ENCODE measurements at regions not wholly inside any gene's neighbourhood (a gene's known extent, or its start where the extent isn't known, plus 50 kb on each side); places are given as distances from the start of the nearest gene placed in this dataset.

GRCh38 chr9:81321551-81321950, 367.8 kb downstream of the TLE1 start:
- H3K23me2 ChIP-seq (ENCODE audit: low read depth, low read length), result no peaks in the 10 kb centered on the region; the same call in 1 of the 2 replicates
- no peaks in the 10 kb centered on the region for H3K79me2 ChIP-seq (ENCODE audit: control insufficient read depth in 1 of 2, insufficient read depth in 2 of 2, low read length in 2 of 2)
- H4K8ac ChIP-seq (ENCODE audit: extremely low read depth, insufficient read depth, low read length), result no peak overlapping the region
- no peak overlapping the region for H2AFZ ChIP-seq (ENCODE audit: low read length)
- no peak for TF ChIP-seq TEAD4 (IDR thresholded peaks at IDR 0.05; ENCODE audit: low read depth, low read length)
- TF ChIP-seq ZNF274 (IDR thresholded peaks at IDR 0.05; ENCODE audit: borderline replicate concordance, extremely low read depth, low read length), result no peak
- no peak for TF ChIP-seq CREB1 (IDR thresholded peaks at IDR 0.05)
- no peak for TF ChIP-seq SIRT6 (IDR thresholded peaks at IDR 0.05; ENCODE audit: low read length)
- no peak for TF ChIP-seq CTCF (IDR thresholded peaks at IDR 0.05; ENCODE audit: control extremely low read depth in 1 of 3, insufficient read depth in 1 of 3, low read depth in 1 of 3, low read length in 3 of 3)
- no peak for TF ChIP-seq ASH2L (IDR thresholded peaks at IDR 0.05; ENCODE audit: low read length)
- no peak for TF ChIP-seq JUND (IDR thresholded peaks at IDR 0.05; ENCODE audit: low read length)
- no peak for TF ChIP-seq EGR1 (IDR thresholded peaks at IDR 0.05; ENCODE audit: borderline replicate concordance, low read depth, low read length)
- TF ChIP-seq SP1 (IDR thresholded peaks at IDR 0.05; ENCODE audit: low read depth, low read length), result no peak
- no peak for TF ChIP-seq CHD1 (IDR thresholded peaks at IDR 0.05; ENCODE audit: low read depth, low read length)
- H3K27ac ChIP-seq (ENCODE audit: low read depth, low read length), result no peak overlapping the region
- no peaks in the 10 kb centered on the region for H3K4me1 ChIP-seq (replicated peaks in 1 of 4; ENCODE audit: control insufficient read depth in 3 of 4, insufficient read depth in 4 of 4, low read length in 3 of 4)
- no peak overlapping the region for H2BK20ac ChIP-seq (ENCODE audit: low read length)
- DNase-seq (ENCODE audit: low read depth in 1 of 2, low spot score in 2 of 2) (no peak), FAIRE-seq (no peak)
- CTCF ChIA-PET (ENCODE audit: partially characterized antibody), result interaction anchor here (1.1 kb wide), 1 partner anchor 15 kb away, joined by 3 read pairs; no protein-coding TSS in a partner anchor
- H3K56ac ChIP-seq (replicated peaks; ENCODE audit: insufficient read length, low read depth, low read length), result no peak overlapping the region
- H2BK5ac ChIP-seq (ENCODE audit: low read depth, low read length), result no peak overlapping the region
- H4K91ac ChIP-seq (replicated peaks; ENCODE audit: insufficient read length, low read length), result no peak overlapping the region
- no peak overlapping the region for H3K18ac ChIP-seq (ENCODE audit: extremely low read depth, low read length)
- 95% methylated on average over 3 of the region's 3 CpGs; no CpG with 5 or more reads in 1 of the 2 experiments for WGBS, 2 experiments (ENCODE audit: extremely low coverage in 1 of 2, insufficient coverage in 1 of 2, insufficient read length in 1 of 2, insufficient replicate concordance in 2 of 2, low coverage in 1 of 2, low lambda C conversion rate in 2 of 2, missing lambda C conversion rate in 1 of 2)
- H2BK120ac ChIP-seq (replicated peaks; ENCODE audit: low read depth, low read length), result no peak overlapping the region
- H3K14ac ChIP-seq (ENCODE audit: insufficient read length), result no peak overlapping the region
- no peak overlapping the region for H2BK15ac ChIP-seq (ENCODE audit: low read length)
- no peak overlapping the region for H2BK12ac ChIP-seq (ENCODE audit: low read depth, low read length)
- no peaks in the 10 kb centered on the region for H3K36me3 ChIP-seq (ENCODE audit: control insufficient read depth in 2 of 4, insufficient read depth in 4 of 4, low read length in 3 of 4)
- no peak overlapping the region for H2AK5ac ChIP-seq (ENCODE audit: low read depth, low read length)
- peaks cover 4 to 6% of the 10 kb centered on the region in 2 experiments; a peak in 2 of 4 replicates for H3K9me3 ChIP-seq (ENCODE audit: insufficient read depth in 2 of 2, low read depth in 1 of 2, low read length in 1 of 2)
- POLR2A ChIA-PET (ENCODE audit: partially characterized antibody), result no interaction called here
- no peak overlapping the region for H3K9ac ChIP-seq (replicated peaks in 1 of 4; ENCODE audit: extremely low read depth in 1 of 4, low read depth in 3 of 4, low read length in 3 of 4)
- no peak overlapping the region for H3K23ac ChIP-seq (ENCODE audit: insufficient read length)
- H4K5ac ChIP-seq (ENCODE audit: insufficient read length, low read depth, low read length), result no peak overlapping the region
- no peaks in the 10 kb centered on the region for H3K27me3 ChIP-seq (replicated peaks in 1 of 4; ENCODE audit: control insufficient read depth in 3 of 4, extremely low read depth in 1 of 4, insufficient read depth in 3 of 4, low read length in 3 of 4)
- H3K79me1 ChIP-seq (ENCODE audit: low read depth, low read length), result no peaks in the 10 kb centered on the region
- H3K4me2 ChIP-seq (ENCODE audit: insufficient read depth in 1 of 2, low read depth in 2 of 2, low read length in 2 of 2), result no peak overlapping the region
- no peaks in the 10 kb centered on the region for H4K20me1 ChIP-seq (replicated peaks in 1 of 2; ENCODE audit: control insufficient read depth in 1 of 2, insufficient read depth in 2 of 2, low read length in 2 of 2)
- no peak overlapping the region for H3K4ac ChIP-seq (replicated peaks; ENCODE audit: insufficient read length, low read depth, low read length)
- no peak overlapping the region for H3K4me3 ChIP-seq (ENCODE audit: extremely low read depth in 1 of 4, insufficient read depth in 2 of 4, low read depth in 3 of 4, low read length in 4 of 4)
